ENCODE measurements at regions not wholly inside any gene's neighbourhood (a gene's known extent, or its start where the extent isn't known, plus 50 kb on each side); places are given as distances from the start of the nearest gene placed in this dataset.

DNA sequence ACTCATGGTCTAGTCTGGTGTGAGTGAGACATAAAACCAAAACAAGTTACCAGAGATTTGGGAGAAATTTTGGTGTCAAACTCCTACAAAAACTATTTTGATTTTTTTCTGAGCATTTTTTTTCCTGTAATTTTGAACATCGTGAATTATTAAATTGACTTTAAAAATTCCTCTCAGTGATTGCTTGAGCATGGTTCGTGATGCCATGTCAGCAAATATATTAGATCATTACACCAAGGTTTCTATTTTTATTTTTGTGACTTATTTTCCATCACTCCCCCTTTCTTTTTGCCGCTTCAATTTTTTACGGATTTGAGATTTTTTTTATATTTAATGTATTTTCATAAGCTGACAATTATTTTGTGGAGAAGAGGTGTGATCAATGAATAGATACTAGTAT is 613.9 kb upstream of the LRATD1 start:
- ATAC-seq (no peak), DNase-seq (ENCODE audit: low spot score) (no peak)
- Mint-ChIP-seq H3K36me3 (no peaks in the 10 kb centered on the region), H3K27ac (no peak overlapping the region), H3K4me1 (peaks cover 7% of the 10 kb centered on the region), H3K9me3 (no peaks in the 10 kb centered on the region), H3K27me3 (ENCODE audit: low read depth) (no peaks in the 10 kb centered on the region), H3K4me3 (no peak overlapping the region)
- ChIA-PET POLR2A (no interaction called here), CTCF (no interaction called here)
- TF ChIP-seq ARID4B (CRISPR knock-in tag; IDR thresholded peaks at IDR 0.05; ENCODE audit: borderline replicate concordance) (no peak), ZMAT4 (CRISPR knock-in tag; IDR thresholded peaks at IDR 0.05) (no peak), ESRRA (CRISPR knock-in tag; IDR thresholded peaks at IDR 0.05; ENCODE audit: borderline replicate concordance) (no peak), SP1 (CRISPR knock-in tag; conservative IDR thresholded peaks at IDR 0.05) (no peak), SMAD4 (CRISPR knock-in tag; IDR thresholded peaks at IDR 0.05) (no peak), PREB (CRISPR knock-in tag; IDR thresholded peaks at IDR 0.05; ENCODE audit: borderline replicate concordance) (no peak), GABPB1 (CRISPR knock-in tag; IDR thresholded peaks at IDR 0.05) (no peak), NFE2L1 (CRISPR knock-in tag; IDR thresholded peaks at IDR 0.05) (no peak)
- TF ChIP-seq, protein P1, sequence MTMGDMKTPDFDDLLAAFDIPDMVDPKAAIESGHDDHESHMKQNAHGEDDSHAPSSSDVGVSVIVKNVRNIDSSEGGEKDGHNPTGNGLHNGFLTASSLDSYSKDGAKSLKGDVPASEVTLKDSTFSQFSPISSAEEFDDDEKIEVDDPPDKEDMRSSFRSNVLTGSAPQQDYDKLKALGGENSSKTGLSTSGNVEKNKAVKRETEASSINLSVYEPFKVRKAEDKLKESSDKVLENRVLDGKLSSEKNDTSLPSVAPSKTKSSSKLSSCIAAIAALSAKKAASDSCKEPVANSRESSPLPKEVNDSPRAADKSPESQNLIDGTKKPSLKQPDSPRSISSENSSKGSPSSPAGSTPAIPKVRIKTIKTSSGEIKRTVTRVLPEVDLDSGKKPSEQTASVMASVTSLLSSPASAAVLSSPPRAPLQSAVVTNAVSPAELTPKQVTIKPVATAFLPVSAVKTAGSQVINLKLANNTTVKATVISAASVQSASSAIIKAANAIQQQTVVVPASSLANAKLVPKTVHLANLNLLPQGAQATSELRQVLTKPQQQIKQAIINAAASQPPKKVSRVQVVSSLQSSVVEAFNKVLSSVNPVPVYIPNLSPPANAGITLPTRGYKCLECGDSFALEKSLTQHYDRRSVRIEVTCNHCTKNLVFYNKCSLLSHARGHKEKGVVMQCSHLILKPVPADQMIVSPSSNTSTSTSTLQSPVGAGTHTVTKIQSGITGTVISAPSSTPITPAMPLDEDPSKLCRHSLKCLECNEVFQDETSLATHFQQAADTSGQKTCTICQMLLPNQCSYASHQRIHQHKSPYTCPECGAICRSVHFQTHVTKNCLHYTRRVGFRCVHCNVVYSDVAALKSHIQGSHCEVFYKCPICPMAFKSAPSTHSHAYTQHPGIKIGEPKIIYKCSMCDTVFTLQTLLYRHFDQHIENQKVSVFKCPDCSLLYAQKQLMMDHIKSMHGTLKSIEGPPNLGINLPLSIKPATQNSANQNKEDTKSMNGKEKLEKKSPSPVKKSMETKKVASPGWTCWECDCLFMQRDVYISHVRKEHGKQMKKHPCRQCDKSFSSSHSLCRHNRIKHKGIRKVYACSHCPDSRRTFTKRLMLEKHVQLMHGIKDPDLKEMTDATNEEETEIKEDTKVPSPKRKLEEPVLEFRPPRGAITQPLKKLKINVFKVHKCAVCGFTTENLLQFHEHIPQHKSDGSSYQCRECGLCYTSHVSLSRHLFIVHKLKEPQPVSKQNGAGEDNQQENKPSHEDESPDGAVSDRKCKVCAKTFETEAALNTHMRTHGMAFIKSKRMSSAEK (CRISPR knock-in tag; IDR thresholded peaks at IDR 0.05; ENCODE audit: borderline replicate concordance), result no peak
- TF ChIP-seq, protein P2, sequence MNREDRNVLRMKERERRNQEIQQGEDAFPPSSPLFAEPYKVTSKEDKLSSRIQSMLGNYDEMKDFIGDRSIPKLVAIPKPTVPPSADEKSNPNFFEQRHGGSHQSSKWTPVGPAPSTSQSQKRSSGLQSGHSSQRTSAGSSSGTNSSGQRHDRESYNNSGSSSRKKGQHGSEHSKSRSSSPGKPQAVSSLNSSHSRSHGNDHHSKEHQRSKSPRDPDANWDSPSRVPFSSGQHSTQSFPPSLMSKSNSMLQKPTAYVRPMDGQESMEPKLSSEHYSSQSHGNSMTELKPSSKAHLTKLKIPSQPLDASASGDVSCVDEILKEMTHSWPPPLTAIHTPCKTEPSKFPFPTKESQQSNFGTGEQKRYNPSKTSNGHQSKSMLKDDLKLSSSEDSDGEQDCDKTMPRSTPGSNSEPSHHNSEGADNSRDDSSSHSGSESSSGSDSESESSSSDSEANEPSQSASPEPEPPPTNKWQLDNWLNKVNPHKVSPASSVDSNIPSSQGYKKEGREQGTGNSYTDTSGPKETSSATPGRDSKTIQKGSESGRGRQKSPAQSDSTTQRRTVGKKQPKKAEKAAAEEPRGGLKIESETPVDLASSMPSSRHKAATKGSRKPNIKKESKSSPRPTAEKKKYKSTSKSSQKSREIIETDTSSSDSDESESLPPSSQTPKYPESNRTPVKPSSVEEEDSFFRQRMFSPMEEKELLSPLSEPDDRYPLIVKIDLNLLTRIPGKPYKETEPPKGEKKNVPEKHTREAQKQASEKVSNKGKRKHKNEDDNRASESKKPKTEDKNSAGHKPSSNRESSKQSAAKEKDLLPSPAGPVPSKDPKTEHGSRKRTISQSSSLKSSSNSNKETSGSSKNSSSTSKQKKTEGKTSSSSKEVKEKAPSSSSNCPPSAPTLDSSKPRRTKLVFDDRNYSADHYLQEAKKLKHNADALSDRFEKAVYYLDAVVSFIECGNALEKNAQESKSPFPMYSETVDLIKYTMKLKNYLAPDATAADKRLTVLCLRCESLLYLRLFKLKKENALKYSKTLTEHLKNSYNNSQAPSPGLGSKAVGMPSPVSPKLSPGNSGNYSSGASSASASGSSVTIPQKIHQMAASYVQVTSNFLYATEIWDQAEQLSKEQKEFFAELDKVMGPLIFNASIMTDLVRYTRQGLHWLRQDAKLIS (CRISPR knock-in tag; IDR thresholded peaks at IDR 0.05; ENCODE audit: borderline replicate concordance), result no peak

DNA sequence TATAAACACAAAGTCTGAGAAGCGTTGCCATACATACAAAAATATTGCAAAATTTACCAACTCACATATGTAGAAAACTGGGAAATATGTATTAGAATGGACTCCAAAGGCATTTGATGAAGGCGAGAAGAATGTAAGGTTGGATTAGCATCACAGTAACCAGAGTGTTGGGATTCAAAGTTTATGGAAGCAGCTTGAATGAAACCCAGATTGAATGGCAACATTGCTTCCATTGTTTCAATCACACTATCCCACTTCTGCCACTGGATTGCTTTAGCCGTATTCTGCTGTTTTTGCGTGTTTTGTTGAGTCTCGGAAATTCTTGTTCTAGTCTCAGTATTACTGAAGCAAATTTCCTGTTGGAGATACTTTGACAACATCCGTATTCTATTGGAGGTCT is 609.0 kb upstream of the LRATD1 start:
- CTCF ChIA-PET, result no interaction called here
- H3K4me1 Mint-ChIP-seq, result peaks cover 7% of the 10 kb centered on the region
- H3K36me3 Mint-ChIP-seq, result no peaks in the 10 kb centered on the region
- POLR2A ChIA-PET, result no interaction called here
- ATAC-seq (peak; percentile 58), DNase-seq (ENCODE audit: low spot score) (no peak)
- no peaks in the 10 kb centered on the region for H3K27me3 Mint-ChIP-seq (ENCODE audit: low read depth)
- no peaks in the 10 kb centered on the region for H3K9me3 Mint-ChIP-seq
- H3K4me3 Mint-ChIP-seq, result no peak overlapping the region
- no peak overlapping the region for H3K27ac Mint-ChIP-seq
- TF ChIP-seq, protein P1 (CRISPR knock-in tag; IDR thresholded peaks at IDR 0.05; ENCODE audit: borderline replicate concordance), result no peak
- no peak for TF ChIP-seq HMGA2 (CRISPR knock-in tag; IDR thresholded peaks at IDR 0.05)
- TF ChIP-seq TCF7 (CRISPR knock-in tag; IDR thresholded peaks at IDR 0.05; ENCODE audit: low read depth), result no peak
- TF ChIP-seq GRHL2 (CRISPR knock-in tag; IDR thresholded peaks at IDR 0.05; ENCODE audit: insufficient replicate concordance, severe bottlenecking), result no peak
- TF ChIP-seq CREB1 (CRISPR knock-in tag; IDR thresholded peaks at IDR 0.05), result no peak
- TF ChIP-seq ESRRA (CRISPR knock-in tag; IDR thresholded peaks at IDR 0.05; ENCODE audit: borderline replicate concordance), result no peak
- no peak for TF ChIP-seq ATF1 (CRISPR knock-in tag; IDR thresholded peaks at IDR 0.05)
- TF ChIP-seq KAT7 (CRISPR knock-in tag; IDR thresholded peaks at IDR 0.05; ENCODE audit: borderline replicate concordance), result no peak
- TF ChIP-seq GTF2I (CRISPR knock-in tag; conservative IDR thresholded peaks at IDR 0.05), result no peak

Measured in WTC11 (cell line).